A549 (cell line): ENCODE measurements at regions not wholly inside any gene's neighbourhood (a gene's known extent, or its start where the extent isn't known, plus 50 kb on each side); places are given as distances from the start of the nearest gene placed in this dataset.

Source experiments
- ATAC-seq, 2 experiments: fragments of 200-7000 bp in 1 of 2; fragments of >200 bp in 1 of 2; cut with Nextera tagmentation in 1 of 2; cut with Tn5 transposase in 1 of 2; 3 replicates each; pipeline versions ENCODE4 v1.8.0 to v1.9.1; 2018 to 2020; ENCODE audit warnings: mild to moderate bottlenecking in 1 of 2, moderate library complexity in 1 of 2
- CTCF ChIA-PET: fragments of 300-600 bp; sonication (Branson Sonifier 250); formaldehyde crosslinking; extraction: SDS; loops from one replicate; lab custom pipeline; 2021; ENCODE audit warnings: antibody characterized with exemption, inconsistent platforms; lab: Yijun Ruan, JAX
- POLR2A ChIA-PET: fragments of 350-600 bp; formaldehyde crosslinking; extraction: SDS; loops from one replicate; lab custom pipeline; 2021; ENCODE audit warnings: antibody characterized with exemption, inconsistent platforms; lab: Yijun Ruan, JAX
- DNase-seq, 2 experiments: peaks; one replicate each; pipeline versions ENCODE4 v3.0.0 to v3.0.0-alpha.2; 2011 to 2016; ENCODE audit warnings: low read depth in 1 of 2, low spot score in 1 of 2
- FAIRE-seq: peaks from 2 replicates; lab custom pipeline; 2011; peaks lifted over from hg19 to GRCh38; lab: Jason Lieb, UNC
- H3K27ac ChIP-seq, 2 experiments: fragments of >200 bp; sonication (Bioruptor Twin); formaldehyde crosslinking; 3 replicates each; pipeline ENCODE4 v1.5.1; 2016 to 2017
- H3K4me1 ChIP-seq: fragments of >200 bp; sonication (Bioruptor Twin); formaldehyde crosslinking; 3 replicates; pipeline ENCODE4 v1.6.1; 2016
- H3K4me2 ChIP-seq: fragments of >200 bp; sonication (Bioruptor Twin); formaldehyde crosslinking; 3 replicates; pipeline ENCODE4 v1.6.1; 2016
- H3K4me3 ChIP-seq: fragments of >200 bp; sonication (Bioruptor Twin); formaldehyde crosslinking; 3 replicates; pipeline ENCODE4 v1.5.1; 2016
- H3K9me3 ChIP-seq: fragments of >200 bp; sonication (Bioruptor Twin); formaldehyde crosslinking; 3 replicates; pipeline ENCODE4 v1.6.1; 2016
- BHLHE40 ChIP-seq: IDR thresholded peaks from 2 replicates; pipeline ENCODE4 v1.6.1; 2012; ENCODE audit warnings: low read depth, low read length, inconsistent platforms
- CBX2 ChIP-seq: fragments of 200-600 bp; sonication (generic); IDR thresholded peaks from 2 replicates; pipeline ENCODE4 v1.6.1; 2016; ENCODE audit warnings: low read depth, mild to moderate bottlenecking, borderline replicate concordance
- ESRRA ChIP-seq: fragments of 150-350 bp; IDR thresholded peaks from 2 replicates; pipeline ENCODE4 v1.6.1; 2014; ENCODE audit warnings: mild to moderate bottlenecking, low read length, borderline replicate concordance
- HMGXB4 ChIP-seq: fragments of 250-450 bp; sonication (Bioruptor Pico); IDR thresholded peaks from 2 replicates; pipeline ENCODE4 v1.5.0; 2021; ENCODE audit warnings: mild to moderate bottlenecking, moderate library complexity, borderline replicate concordance
- HOXB13 ChIP-seq: fragments of 250-450 bp; sonication (Bioruptor Pico); IDR thresholded peaks from 2 replicates; pipeline ENCODE4 v1.5.0; 2020; ENCODE audit warnings: low read depth, mild to moderate bottlenecking, moderate library complexity
- JUN ChIP-seq, 2 experiments: fragments of >200 bp; sonication (Bioruptor Twin); formaldehyde crosslinking; IDR thresholded peaks; 2 replicates in 1 of 2; 3 replicates in 1 of 2; pipeline ENCODE4 v1.6.1; 2016 to 2017
- JUNB ChIP-seq: fragments of >200 bp; sonication (Bioruptor Twin); formaldehyde crosslinking; IDR thresholded peaks from 2 replicates; pipeline ENCODE4 v1.6.1; 2016
- MAX ChIP-seq: IDR thresholded peaks from 2 replicates; pipeline ENCODE4 v1.6.1; 2012
- MAZ ChIP-seq: fragments of 150-350 bp; IDR thresholded peaks from 2 replicates; pipeline ENCODE4 v1.6.1; 2014; ENCODE audit warnings: antibody characterized with exemption, low read depth, low read length, borderline replicate concordance
- NPAS2 ChIP-seq: fragments of 250-450 bp; sonication (Bioruptor Pico); IDR thresholded peaks from 2 replicates; pipeline ENCODE4 v1.8.0; 2022; ENCODE audit warnings: mild to moderate bottlenecking, moderate library complexity, borderline replicate concordance
- PHF8 ChIP-seq: fragments of 200-600 bp; sonication (generic); IDR thresholded peaks from 2 replicates; pipeline ENCODE4 v1.6.1; 2016; ENCODE audit warnings: low read depth, mild to moderate bottlenecking, antibody characterized with exemption, moderate library complexity, borderline replicate concordance
- POLR2A ChIP-seq: IDR thresholded peaks from 2 replicates; pipeline ENCODE4 v1.6.1; 2012; ENCODE audit warnings: mild to moderate bottlenecking, low read length
- RAD21 ChIP-seq, 2 experiments: fragments of >200 bp in 1 of 2; sonication (Bioruptor Twin) in 1 of 2; formaldehyde crosslinking in 1 of 2; IDR thresholded peaks in 1 of 2; conservative IDR thresholded peaks in 1 of 2; 2 replicates in 1 of 2; 3 replicates in 1 of 2; pipeline ENCODE4 v1.6.1; 2012 to 2018; ENCODE audit warnings: inconsistent platforms in 1 of 2
- RNF2 ChIP-seq: fragments of 200-600 bp; sonication (generic); IDR thresholded peaks from 2 replicates; pipeline ENCODE4 v1.6.1; 2016; ENCODE audit warnings: low read depth, mild to moderate bottlenecking, antibody characterized with exemption, moderate library complexity, borderline replicate concordance
- SREBF2 ChIP-seq: fragments of 450-650 bp; IDR thresholded peaks from 2 replicates; pipeline ENCODE4 v1.6.1; 2014; ENCODE audit warnings: mild to moderate bottlenecking, moderate library complexity
- TFCP2L1 ChIP-seq: fragments of 250-450 bp; sonication (Bioruptor Pico); IDR thresholded peaks from 2 replicates; pipeline ENCODE4 v1.5.0; 2021; ENCODE audit warnings: mild to moderate bottlenecking
- TP53 ChIP-seq: fragments of 250-450 bp; sonication (Bioruptor Pico); IDR thresholded peaks from 2 replicates; pipeline ENCODE4 v1.5.0; 2021; ENCODE audit warnings: mild to moderate bottlenecking, moderate library complexity
- USF2 ChIP-seq: fragments of 450-650 bp; IDR thresholded peaks from 2 replicates; pipeline ENCODE4 v1.6.1; 2014; ENCODE audit warnings: antibody characterized with exemption
- ZSCAN20 ChIP-seq: fragments of 250-450 bp; sonication (Bioruptor Pico); IDR thresholded peaks from 2 replicates; pipeline ENCODE4 v1.8.0; 2022; ENCODE audit warnings: mild to moderate bottlenecking, moderate library complexity
- WGBS: methylation state at CpG from one replicate; pipeline ENCODE4 v1.1.6; 2017; ENCODE audit errors: missing lambda C conversion rate; 5-methylcytosine and 5-hydroxymethylcytosine counted together
- TF ChIP-seq, protein P1 (sequence below): fragments of 150-350 bp; IDR thresholded peaks from 2 replicates; pipeline ENCODE4 v1.6.1; 2014; ENCODE audit warnings: low read depth, mild to moderate bottlenecking, low read length
- TF ChIP-seq, protein P2 (sequence below): IDR thresholded peaks from 2 replicates; pipeline ENCODE4 v1.6.1; 2012
- TF ChIP-seq, protein P3 (sequence below): IDR thresholded peaks from 2 replicates; pipeline ENCODE4 v1.6.1; 2012; ENCODE audit warnings: low read depth, borderline replicate concordance

DNA sequence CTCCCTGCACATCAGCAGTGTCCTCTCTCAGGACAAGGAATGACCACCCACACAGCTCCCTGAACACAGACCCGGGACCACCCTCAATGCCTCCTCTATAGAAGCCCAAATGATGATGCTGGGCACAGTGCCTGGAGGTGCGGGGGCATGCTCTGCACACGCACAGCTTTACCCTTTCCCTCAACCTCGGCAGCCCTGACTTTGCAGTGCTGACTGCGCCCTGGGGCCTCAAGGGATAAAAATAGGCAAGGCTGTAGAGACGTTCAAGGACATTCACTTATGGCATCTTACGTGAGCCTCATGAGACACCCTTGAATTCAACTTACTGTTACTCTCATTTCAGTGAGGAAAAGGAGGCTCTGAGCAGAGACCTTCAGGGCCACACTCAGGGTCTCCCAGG lies 521.6 kb upstream of the MGMT start (continued):
- TF ChIP-seq, protein P1, sequence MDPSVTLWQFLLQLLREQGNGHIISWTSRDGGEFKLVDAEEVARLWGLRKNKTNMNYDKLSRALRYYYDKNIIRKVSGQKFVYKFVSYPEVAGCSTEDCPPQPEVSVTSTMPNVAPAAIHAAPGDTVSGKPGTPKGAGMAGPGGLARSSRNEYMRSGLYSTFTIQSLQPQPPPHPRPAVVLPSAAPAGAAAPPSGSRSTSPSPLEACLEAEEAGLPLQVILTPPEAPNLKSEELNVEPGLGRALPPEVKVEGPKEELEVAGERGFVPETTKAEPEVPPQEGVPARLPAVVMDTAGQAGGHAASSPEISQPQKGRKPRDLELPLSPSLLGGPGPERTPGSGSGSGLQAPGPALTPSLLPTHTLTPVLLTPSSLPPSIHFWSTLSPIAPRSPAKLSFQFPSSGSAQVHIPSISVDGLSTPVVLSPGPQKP = no peak
- TF ChIP-seq USF2 = no peak
- TF ChIP-seq, all 56 proteins: peak for 0

DNA sequence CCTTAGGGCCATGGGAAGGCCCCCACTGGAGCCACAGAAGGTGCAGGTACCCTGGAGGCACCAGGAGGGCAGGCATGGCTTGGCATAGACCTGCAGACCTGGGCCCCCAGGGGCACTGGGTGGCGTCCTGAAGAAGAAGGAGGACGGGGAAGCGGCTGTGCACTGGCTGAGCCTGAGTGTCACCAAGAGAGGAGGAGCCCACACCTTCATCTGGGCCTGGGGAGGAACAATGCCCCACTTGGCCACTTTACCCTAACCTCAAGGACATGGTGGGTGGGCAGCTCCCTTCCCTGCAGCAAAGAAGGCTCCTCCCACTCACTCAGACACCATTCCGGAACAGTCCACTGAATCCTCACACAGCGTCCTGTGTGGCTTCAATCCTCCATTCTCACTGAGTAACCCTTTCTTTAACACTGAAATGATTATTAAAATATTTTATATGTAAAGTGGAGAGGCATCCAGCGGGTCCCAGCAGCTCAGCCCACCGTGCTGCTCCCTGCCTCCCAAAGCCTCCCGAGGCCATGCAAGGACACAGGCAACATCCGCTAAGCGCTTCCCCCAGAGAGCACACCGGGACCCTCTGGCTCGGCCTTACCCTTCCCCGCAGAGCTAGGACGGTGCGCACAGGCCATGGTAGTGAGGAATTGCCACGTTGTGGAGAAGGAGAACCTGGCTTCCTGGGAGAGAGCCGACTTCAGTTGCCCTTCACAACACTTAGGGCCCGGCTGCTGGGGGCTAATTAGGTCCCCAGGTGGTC lies 516.7 kb upstream of the MGMT start:
- TF ChIP-seq POLR2A (no peak), RAD21 (conservative IDR thresholded peaks at IDR 0.05 in 1 of 2, IDR thresholded peaks at IDR 0.05 in 1 of 2) (no peak), PHF8 (no peak), JUNB (no peak), RNF2 (no peak), TFCP2L1 (CRISPR knock-in tag) (no peak)
- TF ChIP-seq, all 56 proteins: peak for 0
- no peak for FAIRE-seq
- no peak for ATAC-seq
- DNase-seq = no peak
- H3K4me1 ChIP-seq = no peaks in the 10 kb centered on the region
- WGBS = 35% methylated on average over 16 of the region's 18 CpGs
- CTCF ChIA-PET = no interaction called here
- no peaks in the 10 kb centered on the region for H3K9me3 ChIP-seq
- no peak overlapping the region for H3K4me2 ChIP-seq
- POLR2A ChIA-PET = no interaction called here
- H3K27ac ChIP-seq = no peak overlapping the region
- H3K4me3 ChIP-seq = no peak overlapping the region

GRCh38 chr10:128950916-128951275 lies 516.1 kb upstream of the MGMT start:
- no peak overlapping the region for H3K27ac ChIP-seq
- DNase-seq (no peak), FAIRE-seq (no peak), ATAC-seq (no peak)
- POLR2A ChIA-PET = no interaction called here
- H3K4me2 ChIP-seq = no peak overlapping the region
- H3K4me1 ChIP-seq = no peaks in the 10 kb centered on the region
- 5% methylated on average over 2 of the region's 4 CpGs for WGBS
- TF ChIP-seq ZSCAN20 (CRISPR knock-in tag) (no peak), MAX (no peak), HOXB13 (CRISPR knock-in tag) (no peak), TP53 (CRISPR knock-in tag) (no peak), BHLHE40 (no peak), MAZ (no peak), JUN (IDR thresholded peaks at IDR 0.05) (no peak), CBX2 (no peak), HMGXB4 (CRISPR knock-in tag) (no peak), POLR2A (no peak), NPAS2 (CRISPR knock-in tag) (no peak), SREBF2 (no peak), ESRRA (no peak)
- TF ChIP-seq, protein P2, sequence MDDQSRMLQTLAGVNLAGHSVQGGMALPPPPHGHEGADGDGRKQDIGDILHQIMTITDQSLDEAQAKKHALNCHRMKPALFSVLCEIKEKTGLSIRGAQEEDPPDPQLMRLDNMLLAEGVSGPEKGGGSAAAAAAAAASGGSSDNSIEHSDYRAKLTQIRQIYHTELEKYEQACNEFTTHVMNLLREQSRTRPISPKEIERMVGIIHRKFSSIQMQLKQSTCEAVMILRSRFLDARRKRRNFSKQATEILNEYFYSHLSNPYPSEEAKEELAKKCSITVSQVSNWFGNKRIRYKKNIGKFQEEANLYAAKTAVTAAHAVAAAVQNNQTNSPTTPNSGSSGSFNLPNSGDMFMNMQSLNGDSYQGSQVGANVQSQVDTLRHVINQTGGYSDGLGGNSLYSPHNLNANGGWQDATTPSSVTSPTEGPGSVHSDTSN = no peak
- TF ChIP-seq, protein P3, sequence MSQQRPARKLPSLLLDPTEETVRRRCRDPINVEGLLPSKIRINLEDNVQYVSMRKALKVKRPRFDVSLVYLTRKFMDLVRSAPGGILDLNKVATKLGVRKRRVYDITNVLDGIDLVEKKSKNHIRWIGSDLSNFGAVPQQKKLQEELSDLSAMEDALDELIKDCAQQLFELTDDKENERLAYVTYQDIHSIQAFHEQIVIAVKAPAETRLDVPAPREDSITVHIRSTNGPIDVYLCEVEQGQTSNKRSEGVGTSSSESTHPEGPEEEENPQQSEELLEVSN = no peak
- H3K4me3 ChIP-seq = no peak overlapping the region
- H3K9me3 ChIP-seq = no peaks in the 10 kb centered on the region
- CTCF ChIA-PET = no interaction called here
